Lower leg skin (tissue), 4 donors: ENCODE measurements at regions not wholly inside any gene's neighbourhood (a gene's known extent, or its start where the extent isn't known, plus 50 kb on each side); places are given as distances from the start of the nearest gene placed in this dataset.

Experiments used
- DNase-seq, 2 donors: peaks; one replicate each; pipeline ENCODE4 v3.0.0-alpha.2; 2019; ENCODE audit warnings: low spot score in 2 of 2
- H3K4me3 ChIP-seq: fragments of 200-600 bp; sonication (generic); 2 replicates; pipeline ENCODE4 v1.5.1; 2017; ENCODE audit warnings: mild to moderate bottlenecking, low read depth; ENCODE audit not compliant: poor library complexity, severe bottlenecking
- POLR2A ChIP-seq, 2 donors: fragments of 450-650 bp; IDR thresholded peaks; one replicate each; pipeline ENCODE4 v1.6.1; 2016 to 2017; ENCODE audit warnings: antibody characterized with exemption in 2 of 2, mild to moderate bottlenecking in 1 of 2, moderate library complexity in 1 of 2
- WGBS, 2 donors: methylation state at CpG; one replicate each; pipeline ENCODE4 v1.1.5; 2018; 5-methylcytosine and 5-hydroxymethylcytosine counted together
- intact Hi-C: fragments of 100-400 bp; cut with DNase I; formaldehyde crosslinking; loops from one replicate; pipeline ENCODE4 v1.15.0; 2023; ENCODE audit warnings: low total_unique reads
- TF ChIP-seq, protein P1 (sequence below), 3 donors: fragments of 450-650 bp; IDR thresholded peaks; one replicate each; pipeline ENCODE4 v1.5.1; 2016; ENCODE audit warnings: antibody characterized with exemption in 3 of 3, mild to moderate bottlenecking in 3 of 3, moderate library complexity in 2 of 3

DNA sequence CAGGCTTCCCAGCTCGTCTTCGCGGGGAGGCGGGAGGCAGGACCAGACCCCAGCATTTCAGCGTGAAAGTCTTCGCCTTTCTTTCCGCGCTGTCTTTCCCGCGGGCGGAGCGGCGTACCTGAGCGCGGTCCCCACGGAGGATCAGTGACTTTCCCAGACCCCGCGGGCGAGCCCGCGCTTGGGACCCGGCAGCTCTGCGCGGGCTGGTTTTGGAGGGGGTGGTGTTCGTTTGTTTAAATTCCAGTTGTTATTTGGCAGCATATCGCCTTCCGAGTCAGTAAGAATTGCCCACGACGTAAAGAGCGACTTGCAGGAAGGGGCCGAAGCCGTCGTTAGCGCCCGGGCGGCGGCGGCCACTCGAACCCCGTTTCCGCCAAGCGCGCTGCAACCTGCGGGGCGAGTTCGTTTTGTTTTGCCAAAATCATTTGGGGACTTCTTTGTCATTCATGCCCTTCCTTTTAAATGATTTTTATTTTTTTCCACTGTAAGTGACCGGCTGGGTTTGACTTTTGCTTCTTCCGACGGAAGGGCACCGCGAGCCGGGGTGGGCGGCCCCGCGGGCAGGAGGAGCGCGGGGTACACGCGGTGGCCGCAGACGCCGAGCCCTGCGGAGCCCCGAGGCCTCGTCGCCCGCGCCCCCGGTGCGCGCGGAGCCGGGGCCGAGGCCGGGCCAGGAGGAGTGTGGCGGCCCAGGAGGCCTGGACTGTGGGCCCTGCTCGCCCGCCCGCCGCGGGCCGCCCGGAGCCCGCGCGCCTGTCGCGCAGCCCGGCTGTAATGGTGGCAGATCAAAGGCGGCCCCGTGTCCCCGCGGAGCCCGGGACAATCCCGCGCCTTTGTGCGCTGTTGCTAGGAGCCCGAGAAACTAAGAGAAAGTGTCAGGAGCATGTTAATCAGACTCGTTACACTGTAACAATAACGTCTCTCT is 75.9 kb downstream of the ZIC5 start:
- TF ChIP-seq POLR2A (IDR thresholded peaks at IDR 0.05) = no peak
- TF ChIP-seq, protein P1, sequence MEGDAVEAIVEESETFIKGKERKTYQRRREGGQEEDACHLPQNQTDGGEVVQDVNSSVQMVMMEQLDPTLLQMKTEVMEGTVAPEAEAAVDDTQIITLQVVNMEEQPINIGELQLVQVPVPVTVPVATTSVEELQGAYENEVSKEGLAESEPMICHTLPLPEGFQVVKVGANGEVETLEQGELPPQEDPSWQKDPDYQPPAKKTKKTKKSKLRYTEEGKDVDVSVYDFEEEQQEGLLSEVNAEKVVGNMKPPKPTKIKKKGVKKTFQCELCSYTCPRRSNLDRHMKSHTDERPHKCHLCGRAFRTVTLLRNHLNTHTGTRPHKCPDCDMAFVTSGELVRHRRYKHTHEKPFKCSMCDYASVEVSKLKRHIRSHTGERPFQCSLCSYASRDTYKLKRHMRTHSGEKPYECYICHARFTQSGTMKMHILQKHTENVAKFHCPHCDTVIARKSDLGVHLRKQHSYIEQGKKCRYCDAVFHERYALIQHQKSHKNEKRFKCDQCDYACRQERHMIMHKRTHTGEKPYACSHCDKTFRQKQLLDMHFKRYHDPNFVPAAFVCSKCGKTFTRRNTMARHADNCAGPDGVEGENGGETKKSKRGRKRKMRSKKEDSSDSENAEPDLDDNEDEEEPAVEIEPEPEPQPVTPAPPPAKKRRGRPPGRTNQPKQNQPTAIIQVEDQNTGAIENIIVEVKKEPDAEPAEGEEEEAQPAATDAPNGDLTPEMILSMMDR (IDR thresholded peaks at IDR 0.05) = no peak
- peak in 1 of 2 donors; percentile 61 for DNase-seq
- intact Hi-C loops = no loop called here
- H3K4me3 ChIP-seq = no peak overlapping the region
- 9% methylated on average over 45 to 60 of the region's 100 CpGs for WGBS, 2 donors

DNA sequence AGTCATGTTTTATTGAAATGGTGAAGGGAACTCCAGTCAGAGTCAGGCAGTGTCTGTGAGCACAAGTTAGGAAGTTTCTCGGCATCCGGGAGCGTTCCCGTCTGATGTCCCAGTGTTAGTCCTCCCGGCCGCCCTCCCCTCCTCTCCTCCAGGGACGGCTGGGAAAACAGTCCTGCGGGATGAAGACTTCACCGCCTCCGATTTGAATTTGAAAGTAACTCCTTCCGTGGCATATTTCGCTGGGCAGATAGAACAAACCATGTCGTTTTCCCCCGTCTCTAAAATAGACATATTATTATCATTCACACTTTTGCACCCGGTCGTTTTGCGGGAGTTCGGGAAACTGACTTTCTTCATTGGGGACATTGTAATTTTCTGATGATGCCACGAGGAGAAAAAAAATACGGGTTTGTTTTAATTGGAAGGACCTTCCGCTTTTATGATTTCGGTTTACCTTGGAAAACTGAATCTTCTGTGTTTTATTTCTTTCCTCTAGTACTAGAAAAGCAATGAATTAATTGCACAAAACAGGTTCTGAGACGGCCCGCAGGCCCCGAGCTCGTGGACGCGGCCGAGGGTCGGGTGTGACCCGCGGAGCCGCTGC is 76.6 kb downstream of the ZIC5 start:
- intact Hi-C loops = no loop called here
- WGBS, 2 donors = 3% methylated on average over 33 of the region's 33 CpGs
- DNase-seq = peak in 1 of 2 donors; percentile 82
- H3K4me3 ChIP-seq = no peak overlapping the region
- no peak for TF ChIP-seq POLR2A (IDR thresholded peaks at IDR 0.05)
- TF ChIP-seq, protein P1 (IDR thresholded peaks at IDR 0.05) = no peak

DNA sequence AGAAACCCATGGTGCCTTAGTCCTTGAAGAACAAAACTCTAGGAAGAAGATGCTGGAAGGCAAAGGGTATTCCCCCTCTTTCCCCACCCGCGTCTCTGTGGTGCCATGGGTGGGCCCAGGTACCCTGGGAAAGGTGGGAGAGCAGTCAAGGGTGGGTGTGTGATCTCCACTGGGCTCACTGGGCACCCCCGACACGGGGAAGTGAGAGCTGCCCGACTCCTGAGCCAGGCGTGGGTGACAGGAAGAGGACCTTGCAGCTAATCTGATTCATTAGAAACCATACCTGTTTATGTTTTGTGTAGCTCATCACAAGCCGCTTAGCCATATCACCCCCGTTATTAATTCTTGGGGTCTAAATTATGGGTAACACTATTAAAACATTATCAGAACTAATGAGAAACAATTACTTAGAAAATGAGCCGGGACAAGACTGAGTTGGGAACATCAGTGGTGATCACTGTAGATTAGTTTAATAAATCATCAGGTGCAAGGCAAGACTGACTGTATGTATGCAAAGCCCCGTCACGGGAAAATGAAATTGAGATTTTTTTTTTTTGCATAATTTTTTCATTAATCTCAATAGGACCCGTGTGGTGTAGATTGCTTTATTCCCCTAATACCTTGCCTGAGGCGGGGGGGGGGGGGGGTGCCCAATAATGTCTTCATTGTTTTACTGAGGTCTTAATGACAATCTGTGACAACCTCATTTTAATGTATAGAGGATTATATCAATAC is 77.3 kb downstream of the ZIC5 start:
- WGBS, 2 donors = 73 to 76% methylated on average over 13 of the region's 13 CpGs
- H3K4me3 ChIP-seq = no peak overlapping the region
- intact Hi-C loops = no loop called here
- peak in 1 of 2 donors; percentile 76 for DNase-seq
- TF ChIP-seq, protein P1 (IDR thresholded peaks at IDR 0.05) = no peak
- no peak for TF ChIP-seq POLR2A (IDR thresholded peaks at IDR 0.05)

DNA sequence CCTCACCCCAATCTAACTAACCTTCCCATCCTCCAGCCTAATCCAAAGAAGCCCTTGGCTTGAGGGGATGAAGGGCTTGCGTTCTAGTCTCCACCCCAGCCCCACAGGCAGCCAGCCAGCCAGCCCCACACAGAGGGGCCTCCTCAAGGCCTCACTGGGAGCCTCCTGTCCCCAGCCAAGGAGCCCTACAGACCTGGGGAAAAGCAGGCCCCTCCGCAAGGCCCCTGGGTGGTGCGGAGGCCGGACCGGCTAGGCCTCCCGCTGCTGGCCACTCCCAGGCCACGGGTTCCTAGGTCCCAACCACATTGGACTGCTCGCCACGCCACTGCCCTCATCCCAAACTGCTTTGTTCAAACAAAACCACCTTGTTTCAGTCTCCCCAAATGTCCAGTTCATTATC is 78.0 kb downstream of the ZIC5 start:
- peak in 1 of 2 donors; percentile 43 for DNase-seq
- no peak overlapping the region for H3K4me3 ChIP-seq
- TF ChIP-seq, protein P1 (IDR thresholded peaks at IDR 0.05) = no peak
- no peak for TF ChIP-seq POLR2A (IDR thresholded peaks at IDR 0.05)
- intact Hi-C loops = no loop called here
- 90 to 94% methylated on average over 8 to 9 of the region's 9 CpGs for WGBS, 2 donors

- no peak overlapping the region for H3K4me3 ChIP-seq
- peak in 1 of 2 donors; percentile 76 for DNase-seq
- TF ChIP-seq, protein P1 (IDR thresholded peaks at IDR 0.05) = no peak
- no peak for TF ChIP-seq POLR2A (IDR thresholded peaks at IDR 0.05)
- intact Hi-C loops = no loop called here
- 89 to 95% methylated on average over 15 to 16 of the region's 17 CpGs for WGBS, 2 donors
These were observed 78.6 kb downstream of the ZIC5 start for GRCh38 chr13:99892866-99893504.
